OCI-LY1 (cell line): ENCODE measurements at regions not wholly inside any gene's neighbourhood (a gene's known extent, or its start where the extent isn't known, plus 50 kb on each side); places are given as distances from the start of the nearest gene placed in this dataset.

Experiments
- H2AFZ ChIP-seq: fragments of 200-600 bp; sonication (generic), shearing (Covaris generic); 2 replicates; pipeline ENCODE4 v1.6.0; 2014; ENCODE audit warnings: antibody characterized with exemption, mild to moderate bottlenecking, low read length
- H3F3A ChIP-seq: fragments of 200-600 bp; sonication (generic), shearing (Covaris generic); 2 replicates; pipeline ENCODE4 v1.6.0; 2014; ENCODE audit warnings: mild to moderate bottlenecking, antibody characterized with exemption, low read length, moderate library complexity; ENCODE audit not compliant: insufficient read depth
- H3K27ac ChIP-seq: fragments of 200-600 bp; sonication (generic); 2 replicates; pipeline ENCODE4 v1.5.1; 2014; ENCODE audit warnings: low read length, mixed run types, mild to moderate bottlenecking, low read depth; ENCODE audit not compliant: poor library complexity, severe bottlenecking
- H3K27me3 ChIP-seq: fragments of 200-600 bp; sonication (generic); 2 replicates; pipeline ENCODE4 v1.6.0; 2014; ENCODE audit warnings: antibody characterized with exemption, mild to moderate bottlenecking, low read length, moderate library complexity; ENCODE audit not compliant: insufficient read depth
- H3K36me3 ChIP-seq: fragments of 200-600 bp; sonication (generic); 2 replicates; pipeline ENCODE4 v1.6.1; 2014; ENCODE audit warnings: mild to moderate bottlenecking, antibody characterized with exemption, low read length, moderate library complexity, mixed read lengths; ENCODE audit not compliant: insufficient read depth
- H3K4me1 ChIP-seq: fragments of 200-600 bp; sonication (generic); 2 replicates; pipeline ENCODE4 v1.5.1; 2014; ENCODE audit warnings: mild to moderate bottlenecking, low read length, moderate library complexity; ENCODE audit not compliant: insufficient read depth, severe bottlenecking
- H3K4me2 ChIP-seq: fragments of 200-600 bp; sonication (generic), shearing (Covaris generic); 2 replicates; pipeline ENCODE4 v1.6.1; 2014; ENCODE audit warnings: low read length
- H3K4me3 ChIP-seq: fragments of 200-600 bp; sonication (generic); 2 replicates; pipeline ENCODE4 v1.5.1; 2014; ENCODE audit warnings: low read length, low read depth, mild to moderate bottlenecking, mixed read lengths; ENCODE audit not compliant: poor library complexity, severe bottlenecking
- H3K79me2 ChIP-seq: fragments of 200-600 bp; shearing (Covaris generic); 2 replicates; pipeline ENCODE4 v1.6.1; 2016; ENCODE audit warnings: mixed run types, low read length, mixed read lengths; ENCODE audit not compliant: insufficient read depth
- H3K9ac ChIP-seq: fragments of 200-600 bp; sonication (generic), shearing (Covaris generic); 2 replicates; pipeline ENCODE4 v1.6.1; 2014; ENCODE audit warnings: mild to moderate bottlenecking, low read length, mixed read lengths
- H3K9me2 ChIP-seq: fragments of 200-600 bp; sonication (generic), shearing (Covaris generic); 2 replicates; pipeline ENCODE4 v1.6.1; 2014; ENCODE audit warnings: low read depth, mild to moderate bottlenecking, low read length, mixed read lengths
- H3K9me3 ChIP-seq: fragments of 200-600 bp; shearing (Covaris generic); 2 replicates; pipeline ENCODE4 v1.6.1; 2014; ENCODE audit warnings: low read length, mixed read lengths
- H4K20me1 ChIP-seq: fragments of 200-600 bp; sonication (generic), shearing (Covaris generic); 2 replicates; pipeline ENCODE4 v1.6.0; 2016; ENCODE audit warnings: mild to moderate bottlenecking, low read length; ENCODE audit not compliant: insufficient read depth
- EZH2 ChIP-seq: fragments of 200-600 bp; sonication (generic), shearing (Covaris generic); IDR thresholded peaks from 2 replicates; pipeline ENCODE4 v1.8.0; 2017; ENCODE audit warnings: borderline replicate concordance, mixed run types, mild to moderate bottlenecking, antibody characterized with exemption, low read length, moderate library complexity, mixed read lengths
- TF ChIP-seq, protein P1 (sequence below): fragments of 200-600 bp; sonication (generic), shearing (Covaris generic); IDR thresholded peaks from 2 replicates; pipeline ENCODE4 v1.5.1; 2017; ENCODE audit warnings: mild to moderate bottlenecking, antibody characterized with exemption, low read length, moderate library complexity, mixed read lengths

DNA sequence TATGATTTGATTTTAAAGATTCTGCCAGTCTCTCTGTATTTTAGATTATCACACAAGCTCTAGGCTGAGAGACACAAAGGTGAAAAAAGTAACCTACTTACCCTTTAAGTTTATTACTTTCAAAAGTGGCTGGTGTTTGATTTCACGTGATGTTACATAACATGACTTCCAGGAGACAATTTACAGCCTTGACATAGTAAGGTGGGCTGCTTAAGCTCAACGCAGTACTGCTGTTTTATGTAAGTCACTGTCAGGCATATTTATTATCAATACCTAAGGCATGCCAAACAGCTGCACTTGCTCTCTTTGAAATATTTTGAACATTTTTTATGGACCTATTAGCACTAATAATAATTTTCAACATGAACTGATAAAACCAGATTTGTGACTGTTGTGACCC, 451.5 kb upstream of the FAM241A start:
- no peaks in the 10 kb centered on the region for H3F3A ChIP-seq
- H3K4me1 ChIP-seq, result no peaks in the 10 kb centered on the region
- H3K4me3 ChIP-seq, result no peak overlapping the region
- H3K36me3 ChIP-seq, result no peaks in the 10 kb centered on the region
- no peaks in the 10 kb centered on the region for H3K27me3 ChIP-seq
- H4K20me1 ChIP-seq, result no peaks in the 10 kb centered on the region
- H3K27ac ChIP-seq, result no peak overlapping the region
- H3K79me2 ChIP-seq, result no peaks in the 10 kb centered on the region
- H3K9me2 ChIP-seq, result no peaks in the 10 kb centered on the region
- TF ChIP-seq, protein P1, sequence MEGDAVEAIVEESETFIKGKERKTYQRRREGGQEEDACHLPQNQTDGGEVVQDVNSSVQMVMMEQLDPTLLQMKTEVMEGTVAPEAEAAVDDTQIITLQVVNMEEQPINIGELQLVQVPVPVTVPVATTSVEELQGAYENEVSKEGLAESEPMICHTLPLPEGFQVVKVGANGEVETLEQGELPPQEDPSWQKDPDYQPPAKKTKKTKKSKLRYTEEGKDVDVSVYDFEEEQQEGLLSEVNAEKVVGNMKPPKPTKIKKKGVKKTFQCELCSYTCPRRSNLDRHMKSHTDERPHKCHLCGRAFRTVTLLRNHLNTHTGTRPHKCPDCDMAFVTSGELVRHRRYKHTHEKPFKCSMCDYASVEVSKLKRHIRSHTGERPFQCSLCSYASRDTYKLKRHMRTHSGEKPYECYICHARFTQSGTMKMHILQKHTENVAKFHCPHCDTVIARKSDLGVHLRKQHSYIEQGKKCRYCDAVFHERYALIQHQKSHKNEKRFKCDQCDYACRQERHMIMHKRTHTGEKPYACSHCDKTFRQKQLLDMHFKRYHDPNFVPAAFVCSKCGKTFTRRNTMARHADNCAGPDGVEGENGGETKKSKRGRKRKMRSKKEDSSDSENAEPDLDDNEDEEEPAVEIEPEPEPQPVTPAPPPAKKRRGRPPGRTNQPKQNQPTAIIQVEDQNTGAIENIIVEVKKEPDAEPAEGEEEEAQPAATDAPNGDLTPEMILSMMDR, result no peak
- TF ChIP-seq EZH2, result no peak
- H3K4me2 ChIP-seq, result no peak overlapping the region
- no peaks in the 10 kb centered on the region for H3K9me3 ChIP-seq
- no peak overlapping the region for H2AFZ ChIP-seq
- no peak overlapping the region for H3K9ac ChIP-seq

DNA sequence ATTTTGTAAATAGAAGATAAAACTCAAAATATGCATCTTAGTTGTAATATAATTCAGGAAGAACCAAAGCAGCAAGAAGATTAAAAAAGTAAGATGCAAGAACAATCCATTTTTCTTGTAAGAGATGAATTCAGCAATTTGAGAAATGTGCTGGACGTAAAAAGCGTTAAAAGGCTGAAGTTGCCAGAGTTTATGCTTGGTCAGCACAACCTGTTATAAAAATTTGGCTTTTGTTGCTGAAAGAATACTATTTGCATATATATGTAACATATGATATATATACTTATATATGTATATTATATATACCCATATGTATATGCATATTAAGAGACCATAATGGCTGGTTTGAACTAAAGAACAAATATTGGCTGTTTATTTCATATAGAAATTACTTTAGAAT, 449.6 kb upstream of the FAM241A start:
- H3F3A ChIP-seq, result no peaks in the 10 kb centered on the region

DNA sequence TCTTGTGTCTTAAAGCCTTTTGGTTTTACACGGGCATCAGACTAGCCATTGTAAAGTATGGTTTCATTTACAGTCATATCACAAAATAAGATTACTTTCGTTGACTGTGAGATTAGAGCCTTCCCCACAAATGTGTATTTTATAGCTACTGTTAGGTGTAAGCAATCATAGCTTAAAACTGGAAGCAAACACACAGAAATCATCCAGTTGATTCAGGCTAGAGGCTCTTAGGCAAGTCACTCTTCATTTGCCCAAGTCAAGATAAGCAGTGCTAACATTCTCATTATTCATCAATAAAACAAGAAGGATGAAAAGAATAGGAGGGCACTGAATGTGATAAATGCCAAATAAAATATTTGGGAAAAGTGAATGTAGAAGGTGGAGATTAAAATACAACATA, 448.7 kb upstream of the FAM241A start:
- no peaks in the 10 kb centered on the region for H3F3A ChIP-seq
- no peak overlapping the region for H3K27ac ChIP-seq
- H2AFZ ChIP-seq, result no peak overlapping the region
- H3K4me3 ChIP-seq, result no peak overlapping the region
- no peaks in the 10 kb centered on the region for H3K9me2 ChIP-seq
- no peaks in the 10 kb centered on the region for H3K36me3 ChIP-seq
- H3K79me2 ChIP-seq, result no peaks in the 10 kb centered on the region
- H3K27me3 ChIP-seq, result no peaks in the 10 kb centered on the region
- H3K4me2 ChIP-seq, result no peak overlapping the region
- TF ChIP-seq, protein P1, result no peak
- no peaks in the 10 kb centered on the region for H3K9me3 ChIP-seq
- H3K9ac ChIP-seq, result no peak overlapping the region
- H3K4me1 ChIP-seq, result no peaks in the 10 kb centered on the region
- H4K20me1 ChIP-seq, result no peaks in the 10 kb centered on the region

More for the DNA sequence above, 449.6 kb upstream of the FAM241A start:
- Histone ChIP-seq H3K9ac (no peak overlapping the region), H3K9me3 (no peaks in the 10 kb centered on the region), H3K27ac (no peak overlapping the region), H3K36me3 (no peaks in the 10 kb centered on the region), H4K20me1 (no peaks in the 10 kb centered on the region), H3K79me2 (no peaks in the 10 kb centered on the region), H3K4me1 (no peaks in the 10 kb centered on the region), H3K4me3 (no peak overlapping the region), H3K9me2 (no peaks in the 10 kb centered on the region), H3K4me2 (no peak overlapping the region), H2AFZ (no peak overlapping the region), H3K27me3 (no peaks in the 10 kb centered on the region)
- no peak for TF ChIP-seq EZH2
- TF ChIP-seq, protein P1, result no peak
